RWPE2 (cell line): ENCODE measurements at regions not wholly inside any gene's neighbourhood (a gene's known extent, or its start where the extent isn't known, plus 50 kb on each side); places are given as distances from the start of the nearest gene placed in this dataset.

Source experiments
- ATAC-seq: fragments of 200-7000 bp; cut with Tn5 transposase; 3 replicates; pipeline ENCODE4 v1.9.1; 2021; ENCODE audit warnings: low read depth
- DNase-seq: peaks from one replicate; pipeline ENCODE4 v3.0.0-alpha.2; 2020; ENCODE audit warnings: low spot score
- H3K27ac ChIP-seq: fragments of 450-650 bp; 2 replicates; pipeline ENCODE4 v1.5.1; 2017; ENCODE audit warnings: mild to moderate bottlenecking; ENCODE audit not compliant: poor library complexity, severe bottlenecking
- H3K27me3 ChIP-seq: fragments of 250-450 bp; sonication (Bioruptor Pico); 2 replicates; pipeline ENCODE4 v1.5.1; 2021; ENCODE audit warnings: mild to moderate bottlenecking, moderate library complexity; ENCODE audit not compliant: insufficient read depth, poor library complexity, severe bottlenecking
- H3K36me3 ChIP-seq: fragments of 250-450 bp; sonication (Bioruptor Pico); 2 replicates; pipeline ENCODE4 v1.5.1; 2020; ENCODE audit warnings: low read depth, mild to moderate bottlenecking, moderate library complexity
- H3K4me1 ChIP-seq: fragments of 250-450 bp; sonication (Bioruptor Pico); 2 replicates; pipeline ENCODE4 v1.5.1; 2021; ENCODE audit warnings: mild to moderate bottlenecking, moderate library complexity; ENCODE audit not compliant: insufficient read depth, poor library complexity, severe bottlenecking
- H3K4me3 ChIP-seq: fragments of 250-450 bp; sonication (Bioruptor Pico); 2 replicates; pipeline ENCODE4 v1.5.1; 2021; ENCODE audit warnings: mild to moderate bottlenecking, moderate library complexity; ENCODE audit not compliant: severe bottlenecking
- H3K9me3 ChIP-seq: fragments of 250-450 bp; sonication (Bioruptor Pico); 2 replicates; pipeline ENCODE4 v1.5.1; 2021; ENCODE audit warnings: mild to moderate bottlenecking, moderate library complexity; ENCODE audit not compliant: severe bottlenecking
- CTCF ChIP-seq: fragments of 450-650 bp; IDR thresholded peaks from one replicate; pipeline ENCODE4 v1.5.1; 2017; ENCODE audit warnings: mild to moderate bottlenecking, moderate library complexity; ENCODE audit not compliant: poor library complexity, severe bottlenecking

- ATAC-seq: no peak
- DNase-seq: no peak
- TF ChIP-seq CTCF: no peak
- H3K27me3 ChIP-seq: no peaks in the 10 kb centered on the region
- H3K36me3 ChIP-seq: no peaks in the 10 kb centered on the region
- H3K4me1 ChIP-seq: no peaks in the 10 kb centered on the region
- no peak overlapping the region for H3K27ac ChIP-seq
- no peak overlapping the region for H3K4me3 ChIP-seq
- no peaks in the 10 kb centered on the region for H3K9me3 ChIP-seq
Measured at GRCh38 chr2:221747289-221747972, 175.3 kb upstream of the EPHA4 start.

DNA sequence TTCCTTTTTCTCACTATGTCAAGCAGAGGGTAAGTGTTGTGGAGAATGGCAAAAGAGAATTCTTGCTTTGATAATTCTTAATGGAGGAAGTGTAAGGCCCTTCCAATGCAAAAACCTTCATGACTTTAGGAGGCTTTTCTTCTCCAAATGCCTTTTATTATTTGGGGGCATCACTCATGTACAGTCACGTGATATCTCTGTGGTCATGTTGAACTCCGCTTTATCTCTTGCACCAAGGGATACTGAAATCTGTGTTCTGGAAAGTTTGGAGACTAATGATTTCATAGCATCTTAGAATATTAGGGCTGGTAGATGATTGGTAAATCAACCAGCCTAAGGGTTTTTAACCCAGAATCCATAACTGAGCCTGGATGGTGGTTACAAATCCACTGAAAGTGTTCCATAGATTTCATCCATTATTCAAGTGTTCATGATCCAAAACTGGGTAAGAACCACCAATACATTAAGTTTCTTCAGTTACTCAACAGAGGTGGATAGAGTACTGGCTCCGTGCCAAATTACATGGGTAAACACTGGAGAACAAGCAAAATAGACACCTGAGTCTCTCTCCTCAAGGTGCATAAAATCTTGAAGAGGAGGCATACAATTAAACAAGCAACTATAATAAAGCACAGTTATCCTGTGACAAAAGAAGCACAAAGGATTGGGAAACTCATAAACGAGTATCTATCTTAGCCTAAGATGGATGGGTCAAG lies 169.6 kb upstream of the EPHA4 start:
- Histone ChIP-seq H3K4me1 (no peaks in the 10 kb centered on the region), H3K4me3 (no peak overlapping the region), H3K9me3 (no peaks in the 10 kb centered on the region), H3K27me3 (no peaks in the 10 kb centered on the region), H3K36me3 (no peaks in the 10 kb centered on the region), H3K27ac (no peak overlapping the region)
- ATAC-seq: no peak
- DNase-seq: no peak
- no peak for TF ChIP-seq CTCF

GRCh38 chr2:221731432-221732145 lies 159.5 kb upstream of the EPHA4 start:
- Histone ChIP-seq H3K36me3 (no peaks in the 10 kb centered on the region), H3K9me3 (no peaks in the 10 kb centered on the region), H3K4me3 (no peak overlapping the region), H3K4me1 (no peaks in the 10 kb centered on the region), H3K27me3 (no peaks in the 10 kb centered on the region), H3K27ac (no peak overlapping the region)
- ATAC-seq (no peak), DNase-seq (no peak)
- no peak for TF ChIP-seq CTCF

DNA sequence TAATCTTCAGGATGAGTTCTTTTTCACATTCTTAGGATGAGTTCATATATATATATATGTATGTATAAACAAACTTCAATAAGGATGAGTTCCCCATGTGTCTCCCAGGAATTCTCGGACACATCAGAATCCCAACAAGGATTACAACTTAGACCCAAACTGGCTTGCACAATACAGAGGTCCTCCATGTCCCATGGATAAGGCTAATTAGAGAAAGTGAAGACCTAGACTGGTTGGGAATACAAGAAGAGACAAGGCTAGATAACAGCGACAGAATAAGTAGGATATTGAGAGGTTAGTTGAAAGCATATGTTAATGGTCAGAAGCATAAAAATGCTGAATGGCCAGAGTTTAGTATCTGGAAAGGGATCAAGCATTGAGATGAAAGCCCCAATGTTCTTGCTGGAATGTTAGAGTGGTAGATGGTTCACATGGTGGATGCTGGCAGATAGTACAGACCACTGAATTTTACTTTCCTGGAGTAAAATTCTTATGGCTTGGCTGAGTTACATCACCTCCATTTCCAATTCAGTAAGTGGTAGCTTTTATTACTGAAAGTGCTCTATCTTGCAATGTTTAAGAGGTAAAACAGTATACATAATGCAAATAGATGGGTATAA lies 154.9 kb upstream of the EPHA4 start:
- H3K4me3 ChIP-seq: no peak overlapping the region
- no peaks in the 10 kb centered on the region for H3K27me3 ChIP-seq
- H3K4me1 ChIP-seq: no peaks in the 10 kb centered on the region
- no peaks in the 10 kb centered on the region for H3K36me3 ChIP-seq
- TF ChIP-seq CTCF: no peak
- no peaks in the 10 kb centered on the region for H3K9me3 ChIP-seq
- no peak overlapping the region for H3K27ac ChIP-seq
- DNase-seq: no peak
- no peak for ATAC-seq
